Muscle of back (tissue), 3 donors: ENCODE measurements at regions not wholly inside any gene's neighbourhood (a gene's known extent, or its start where the extent isn't known, plus 50 kb on each side); places are given as distances from the start of the nearest gene placed in this dataset.
A peak's percentile ranks its signal among the peaks of the same experiment; 100 is the strongest.

ENCODE experiments used
- DNase-seq, 3 donors: peaks; one replicate each; pipeline versions ENCODE4 v3.0.0 to v3.0.0-alpha.2; 2013

DNA sequence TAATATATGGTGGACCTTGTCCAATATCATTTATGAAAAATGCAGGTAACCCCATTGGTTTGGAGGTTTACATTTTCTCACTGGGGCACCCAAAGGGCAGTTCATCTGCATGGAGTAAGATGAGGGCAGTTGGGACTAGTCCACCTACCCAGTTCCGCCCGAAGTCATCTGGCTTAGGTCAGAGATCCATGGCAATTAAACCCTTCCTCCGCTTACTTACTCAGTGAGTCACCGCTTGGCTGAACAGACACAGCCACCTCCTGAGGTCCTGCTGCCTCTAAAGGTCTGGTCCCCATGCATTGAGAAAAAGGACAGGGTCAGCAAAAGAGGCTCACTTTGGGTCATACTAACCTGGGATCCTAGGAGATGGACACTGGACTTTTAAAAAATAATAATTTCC is 102.9 kb upstream of the PRL start:
- no peak for DNase-seq

DNA sequence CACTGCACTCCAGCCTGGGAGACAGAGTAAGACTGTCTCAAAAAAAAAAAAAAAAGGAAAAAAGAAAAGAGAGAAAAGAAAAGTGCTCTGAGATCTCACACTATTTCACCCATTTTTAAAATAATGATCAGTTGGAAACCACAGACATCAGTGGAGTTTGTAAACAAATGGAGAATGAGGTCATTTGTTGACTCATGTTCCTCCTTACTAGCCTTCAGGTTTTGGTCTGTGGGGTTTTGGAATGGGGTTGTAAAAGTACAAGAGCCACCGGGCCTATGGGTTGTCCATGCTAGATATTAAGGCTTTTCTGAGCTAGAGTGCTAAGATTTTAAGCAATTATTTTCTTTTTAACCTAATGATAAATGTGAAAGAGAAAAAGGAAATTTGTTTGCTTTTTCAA is 104.4 kb upstream of the PRL start:
- no peak for DNase-seq

DNA sequence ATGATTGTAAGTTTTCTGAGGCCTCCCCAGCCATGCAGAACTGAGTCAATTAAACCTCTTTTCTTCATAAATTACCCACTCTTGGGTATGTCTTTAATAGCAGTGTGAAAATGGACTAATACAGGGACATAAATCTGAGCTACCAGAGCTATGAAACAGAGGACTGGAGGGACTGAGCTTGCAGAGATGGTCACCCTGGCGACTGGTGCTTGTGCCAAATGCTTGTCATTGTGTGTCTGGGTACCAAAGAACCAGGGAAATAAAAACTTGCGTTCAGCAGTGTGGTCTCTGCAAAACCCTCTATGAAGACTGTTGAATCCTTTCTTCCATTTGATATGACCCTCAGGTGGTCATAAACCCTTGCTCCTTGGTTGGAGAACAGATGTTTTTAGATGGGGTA is 105.1 kb upstream of the PRL start:
- DNase-seq: no peak

GRCh38 chr6:22409486-22409885 is 112.7 kb upstream of the PRL start:
- peak in 1 of 3 donors; percentile 24 for DNase-seq

GRCh38 chr6:22411376-22412105 is 114.7 kb upstream of the PRL start:
- peak; percentile 58 to 68 (median 58) for DNase-seq

DNA sequence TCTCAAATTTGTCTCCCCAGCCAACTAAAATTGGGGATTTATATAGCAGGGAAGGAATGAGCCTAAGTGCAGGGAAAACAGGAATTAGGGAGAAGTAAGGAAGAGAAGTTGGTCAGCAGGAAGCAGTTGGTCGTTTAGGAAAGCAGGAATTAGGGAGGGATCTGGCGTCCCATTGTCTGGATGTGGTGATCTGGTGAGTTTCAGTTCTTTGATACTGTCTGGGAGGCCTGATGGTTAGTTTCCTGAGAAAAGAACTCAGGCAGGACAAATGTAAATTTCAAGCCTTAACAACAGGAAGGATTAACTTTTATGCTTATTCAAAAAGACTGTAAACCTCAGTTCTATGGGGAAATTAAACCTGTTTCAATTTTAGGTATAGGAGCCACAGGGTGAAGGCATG is 116.2 kb upstream of the PRL start:
- DNase-seq: no peak

GRCh38 chr6:22413681-22414311 is 117.0 kb upstream of the PRL start:
- no peak for DNase-seq

GRCh38 chr6:22418714-22419113 is 121.9 kb upstream of the PRL start:
- DNase-seq: no peak

- DNase-seq: no peak
These were observed 124.4 kb upstream of the PRL start for GRCh38 chr6:22421198-22421597.

DNA sequence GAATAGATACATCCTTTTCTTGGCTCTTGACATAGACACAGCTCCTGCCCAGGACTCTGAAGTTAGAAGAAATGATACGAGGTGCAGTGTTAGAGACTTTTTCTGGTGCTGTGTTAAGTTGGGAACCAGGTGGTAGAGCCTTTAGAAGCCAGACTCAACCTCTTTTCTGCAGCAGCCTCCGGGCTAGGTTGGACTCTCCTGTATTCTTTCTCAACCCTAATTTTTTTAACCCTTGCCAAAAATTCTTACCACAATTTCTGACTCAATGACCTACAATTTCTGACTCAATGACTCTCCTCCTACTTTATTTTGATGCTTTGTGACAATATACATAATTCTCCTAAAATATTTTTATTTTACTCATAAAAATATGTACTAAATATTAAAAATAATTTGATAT is 127.4 kb upstream of the PRL start:
- no peak for DNase-seq

DNA sequence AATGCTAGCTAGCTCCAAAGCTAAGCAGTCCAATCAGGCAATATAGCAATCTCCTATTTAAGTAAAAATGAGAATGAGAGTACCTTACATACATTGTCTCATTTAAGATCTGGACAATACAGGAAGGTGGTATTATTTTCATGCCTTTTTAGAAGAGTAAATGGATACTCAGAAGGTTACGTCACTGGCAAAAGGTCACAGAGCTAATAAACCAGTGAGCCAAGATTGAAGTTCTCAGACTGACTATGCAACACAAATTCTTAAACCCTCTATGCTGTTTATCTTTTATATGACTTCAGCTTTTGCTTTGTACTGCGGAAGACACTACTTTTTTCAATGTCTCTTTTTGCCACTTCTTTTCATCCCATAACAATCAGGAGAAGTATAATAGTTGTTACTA is 135.2 kb upstream of the PRL start:
- no peak for DNase-seq

- DNase-seq: no peak
These were observed 135.6 kb upstream of the HDGFL1 start for GRCh38 chr6:22433745-22434144.

GRCh38 chr6:22435151-22435550 is 134.2 kb upstream of the HDGFL1 start:
- no peak for DNase-seq

GRCh38 chr6:22436134-22436533 is 133.2 kb upstream of the HDGFL1 start:
- no peak for DNase-seq

DNA sequence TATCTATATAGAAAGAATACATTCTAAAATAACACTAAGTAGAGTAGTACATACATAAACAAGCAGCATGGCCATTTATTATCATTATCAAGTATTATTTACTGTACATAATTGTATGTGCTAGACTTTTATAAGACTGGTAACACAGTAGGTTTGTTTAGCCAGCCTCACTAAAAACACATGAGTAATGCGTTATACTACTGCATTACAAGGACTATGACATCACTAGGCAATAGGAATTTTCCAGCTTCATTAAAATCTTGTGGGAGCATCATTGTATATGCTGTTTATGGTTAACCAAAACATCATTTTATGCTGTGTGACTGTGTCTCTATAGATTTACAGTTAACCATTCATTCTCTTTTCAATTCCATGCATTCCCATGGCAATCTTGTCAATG is 131.7 kb upstream of the HDGFL1 start:
- no peak for DNase-seq

- peak in 1 of 3 donors; percentile 15 for DNase-seq
These were observed 126.5 kb upstream of the HDGFL1 start for GRCh38 chr6:22442826-22443225.

GRCh38 chr6:22444330-22444729 is 125.0 kb upstream of the HDGFL1 start:
- peak; percentile 14 to 41 (median 27) for DNase-seq

GRCh38 chr6:22445946-22446345 is 123.4 kb upstream of the HDGFL1 start:
- no peak for DNase-seq

- DNase-seq: peak; percentile 76 to 92 (median 85)
These were observed 121.8 kb upstream of the HDGFL1 start for GRCh38 chr6:22447249-22448196.

DNA sequence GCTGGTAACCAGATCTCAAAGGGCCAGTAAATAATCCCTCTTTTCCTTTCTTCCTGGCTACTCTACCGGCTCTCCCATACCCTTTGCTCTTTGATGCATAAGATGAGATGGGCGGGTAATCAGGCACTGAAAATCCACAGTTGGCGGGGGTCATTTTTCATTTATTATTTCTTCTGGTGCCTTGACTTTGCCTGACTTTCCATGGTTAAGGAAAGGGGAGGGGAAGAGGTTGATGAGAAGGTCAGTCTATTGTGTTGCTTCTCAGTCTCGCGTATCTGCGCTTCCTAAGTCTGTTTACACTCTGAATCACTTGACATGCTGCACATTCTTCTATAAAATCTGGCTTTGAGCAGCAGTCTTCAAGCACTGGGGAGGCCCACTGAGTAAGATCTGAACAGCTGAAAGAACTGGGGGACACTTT is 121.1 kb upstream of the HDGFL1 start:
- peak; percentile 33 to 71 (median 51) for DNase-seq

- DNase-seq: no peak
These were observed 117.4 kb upstream of the HDGFL1 start for GRCh38 chr6:22451962-22452361.

GRCh38 chr6:22455378-22455777 is 114.0 kb upstream of the HDGFL1 start:
- DNase-seq: no peak

- DNase-seq: no peak
These were observed 111.4 kb upstream of the HDGFL1 start for GRCh38 chr6:22457996-22458395.
